ENCODE measurements at regions not wholly inside any gene's neighbourhood (a gene's known extent, or its start where the extent isn't known, plus 50 kb on each side); places are given as distances from the start of the nearest gene placed in this dataset.

- no peak for TF ChIP-seq EZH2 (IDR thresholded peaks at IDR 0.05)
- no peak for TF ChIP-seq CTCF (IDR thresholded peaks at IDR 0.05)
Observed at GRCh38 chr10:2280713-2281300, 543.5 kb upstream of the ADARB2 start.
